PC-9 (cell line): ENCODE measurements at regions not wholly inside any gene's neighbourhood (a gene's known extent, or its start where the extent isn't known, plus 50 kb on each side); places are given as distances from the start of the nearest gene placed in this dataset.

Experiments used
- BruUV-seq: library from RNA; stranded (reverse); fragments of 400-500 nt; replicated peaks from 2 replicates; lab custom pipeline; 2021; lab: Mats Ljungman, UMichigan
- CTCF ChIA-PET: fragments of 300-600 bp; sonication (Branson Sonifier 250); formaldehyde crosslinking; loops from one replicate; lab custom pipeline; 2022; ENCODE audit warnings: antibody characterized with exemption; lab: Charles Lee
- POLR2A ChIA-PET: fragments of 300-600 bp; sonication (Branson Sonifier 250); formaldehyde crosslinking; loops from one replicate; lab custom pipeline; 2022; ENCODE audit warnings: antibody characterized with exemption; ENCODE audit not compliant: unreplicated experiment; lab: Charles Lee
- DNase-seq, 2 experiments: peaks; one replicate each; pipeline versions ENCODE4 v3.0.0 to v3.0.0-alpha.2; 2015 to 2022; ENCODE audit warnings: mixed read lengths in 1 of 2
- H2AFZ ChIP-seq: fragments of 200-600 bp; sonication (generic); 2 replicates; pipeline ENCODE4 v1.8.1; 2017; ENCODE audit warnings: antibody characterized with exemption
- H3F3A ChIP-seq: fragments of 200-600 bp; sonication (generic); 2 replicates; pipeline ENCODE4 v1.8.1; 2017; ENCODE audit warnings: antibody characterized with exemption, mild to moderate bottlenecking, low read depth; ENCODE audit not compliant: insufficient read depth
- H3K27ac ChIP-seq: fragments of 200-600 bp; sonication (generic); 2 replicates; pipeline ENCODE4 v1.6.1; 2016; ENCODE audit warnings: mixed run types
- H3K27me3 ChIP-seq: fragments of 200-600 bp; sonication (generic); 2 replicates; pipeline ENCODE4 v1.6.1; 2016; ENCODE audit warnings: low read depth, mixed run types; ENCODE audit not compliant: insufficient read depth
- H3K36me3 ChIP-seq: fragments of 200-600 bp; sonication (generic); 2 replicates; pipeline ENCODE4 v1.6.1; 2016; ENCODE audit warnings: low read depth, mixed run types
- H3K4me1 ChIP-seq: fragments of 200-600 bp; sonication (generic); replicated peaks from 2 replicates; pipeline ENCODE4 v1.6.1; 2016; ENCODE audit warnings: mixed run types; ENCODE audit not compliant: insufficient read depth
- H3K4me2 ChIP-seq: fragments of 200-600 bp; sonication (generic); 2 replicates; pipeline ENCODE4 v1.6.1; 2017; ENCODE audit warnings: mixed run types
- H3K4me3 ChIP-seq: fragments of 200-600 bp; sonication (generic); 2 replicates; pipeline ENCODE4 v1.6.1; 2016; ENCODE audit warnings: mixed run types
- H3K79me2 ChIP-seq: fragments of 200-600 bp; sonication (generic); 2 replicates; pipeline ENCODE4 v1.6.1; 2017; ENCODE audit warnings: low read depth, mixed run types
- H3K9me2 ChIP-seq: fragments of 200-600 bp; sonication (generic); 2 replicates; pipeline ENCODE4 v1.8.1; 2017; ENCODE audit warnings: mild to moderate bottlenecking; ENCODE audit not compliant: insufficient read depth
- H3K9me3 ChIP-seq: fragments of 200-600 bp; sonication (generic); 2 replicates; pipeline ENCODE4 v1.8.1; 2016; ENCODE audit warnings: low read depth; ENCODE audit not compliant: insufficient read depth
- H4K20me1 ChIP-seq: fragments of 200-600 bp; sonication (generic); 2 replicates; pipeline ENCODE4 v1.8.1; 2017; ENCODE audit not compliant: insufficient read depth
- EZH2 ChIP-seq: fragments of 200-600 bp; sonication (generic); IDR thresholded peaks from 2 replicates; pipeline ENCODE4 v1.8.0; 2017; ENCODE audit warnings: antibody characterized with exemption, low read depth
- intact Hi-C: fragments of 100-400 bp; cut with micrococcal nuclease; formaldehyde crosslinking; loops from one replicate; pipeline ENCODE4 v1.10.0; 2022; ENCODE audit not compliant: unreplicated experiment
- TF ChIP-seq, protein P1 (sequence below): fragments of 200-600 bp; sonication (generic); conservative IDR thresholded peaks from 2 replicates; pipeline ENCODE4 v1.6.1; 2017; ENCODE audit warnings: mixed run types, antibody characterized with exemption, mild to moderate bottlenecking, moderate library complexity

DNA sequence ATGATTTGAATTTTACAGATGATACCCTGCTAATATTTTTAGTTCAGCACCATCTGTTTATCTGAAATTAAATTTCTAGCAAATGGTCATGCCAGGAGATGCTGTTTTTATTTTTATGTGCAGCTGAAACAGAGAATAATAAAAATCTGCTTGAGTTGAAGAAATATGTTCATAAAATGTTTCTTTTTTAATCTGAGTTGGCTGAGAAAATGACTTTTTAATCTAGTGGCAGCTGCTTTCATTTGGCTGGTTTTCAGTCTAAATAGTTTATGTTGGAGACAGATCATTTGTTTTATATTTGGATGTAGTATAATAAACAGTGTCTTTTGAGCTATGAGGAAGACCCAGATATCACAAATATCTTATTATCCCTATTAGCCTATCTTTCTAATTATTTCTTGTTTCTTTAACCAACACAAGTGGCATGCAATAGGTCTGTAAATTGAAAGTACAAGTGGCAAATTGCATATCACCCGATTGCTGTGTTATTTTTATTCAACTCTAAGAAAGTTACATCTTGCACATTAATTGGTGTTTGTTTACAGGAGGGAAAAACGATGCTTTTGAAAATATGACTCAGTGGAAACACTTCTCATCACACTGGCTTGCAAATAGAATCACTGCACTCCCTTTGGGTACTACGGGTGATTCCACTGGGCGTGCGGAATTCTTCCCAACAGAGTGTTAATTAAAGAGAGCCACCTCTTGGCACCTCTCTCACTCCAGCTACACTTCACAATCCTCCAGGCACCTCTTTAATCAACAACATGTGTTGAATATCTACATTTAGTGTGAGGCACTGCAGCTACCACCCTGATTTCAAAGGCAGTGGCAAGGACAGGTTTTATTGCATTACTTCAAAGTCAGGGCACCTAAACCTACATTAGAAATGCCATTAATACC is 51.7 kb upstream of the AP1S2 start:
- Histone ChIP-seq H3K79me2 (no peaks in the 10 kb centered on the region), H3K9me3 (no peaks in the 10 kb centered on the region), H3K4me1 (no peaks in the 10 kb centered on the region), H3K4me2 (no peak overlapping the region), H3K27ac (no peak overlapping the region), H3K4me3 (no peak overlapping the region), H2AFZ (no peak overlapping the region), H3F3A (no peaks in the 10 kb centered on the region), H3K27me3 (no peaks in the 10 kb centered on the region), H3K36me3 (no peaks in the 10 kb centered on the region), H3K9me2 (no peaks in the 10 kb centered on the region), H4K20me1 (no peaks in the 10 kb centered on the region)
- POLR2A ChIA-PET = no interaction called here
- TF ChIP-seq, protein P1, sequence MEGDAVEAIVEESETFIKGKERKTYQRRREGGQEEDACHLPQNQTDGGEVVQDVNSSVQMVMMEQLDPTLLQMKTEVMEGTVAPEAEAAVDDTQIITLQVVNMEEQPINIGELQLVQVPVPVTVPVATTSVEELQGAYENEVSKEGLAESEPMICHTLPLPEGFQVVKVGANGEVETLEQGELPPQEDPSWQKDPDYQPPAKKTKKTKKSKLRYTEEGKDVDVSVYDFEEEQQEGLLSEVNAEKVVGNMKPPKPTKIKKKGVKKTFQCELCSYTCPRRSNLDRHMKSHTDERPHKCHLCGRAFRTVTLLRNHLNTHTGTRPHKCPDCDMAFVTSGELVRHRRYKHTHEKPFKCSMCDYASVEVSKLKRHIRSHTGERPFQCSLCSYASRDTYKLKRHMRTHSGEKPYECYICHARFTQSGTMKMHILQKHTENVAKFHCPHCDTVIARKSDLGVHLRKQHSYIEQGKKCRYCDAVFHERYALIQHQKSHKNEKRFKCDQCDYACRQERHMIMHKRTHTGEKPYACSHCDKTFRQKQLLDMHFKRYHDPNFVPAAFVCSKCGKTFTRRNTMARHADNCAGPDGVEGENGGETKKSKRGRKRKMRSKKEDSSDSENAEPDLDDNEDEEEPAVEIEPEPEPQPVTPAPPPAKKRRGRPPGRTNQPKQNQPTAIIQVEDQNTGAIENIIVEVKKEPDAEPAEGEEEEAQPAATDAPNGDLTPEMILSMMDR = no peak
- TF ChIP-seq EZH2 = no peak
- no peak for DNase-seq
- BruUV-seq = no TSS peak
- intact Hi-C loops = no loop called here
- CTCF ChIA-PET = no interaction called here
